ENCODE measurements at regions not wholly inside any gene's neighbourhood (a gene's known extent, or its start where the extent isn't known, plus 50 kb on each side); places are given as distances from the start of the nearest gene placed in this dataset.

- intact Hi-C loops (cut with DNase I), result no loop called here
- H3K27me3 ChIP-seq (ENCODE audit: low read depth), result no peaks in the 10 kb centered on the region
- no peak for TF ChIP-seq CTCF (IDR thresholded peaks at IDR 0.05)
Observed at GRCh38 chr3:157769378-157769777, 266.2 kb upstream of the VEPH1 start.

GRCh38 chr3:157767607-157768006, 264.4 kb upstream of the VEPH1 start:
- no peak for TF ChIP-seq CTCF (IDR thresholded peaks at IDR 0.05)
- no peaks in the 10 kb centered on the region for H3K4me1 ChIP-seq
- ATAC-seq (no peak), DNase-seq (no peak)
- no peak overlapping the region for H3K27ac ChIP-seq
- no peaks in the 10 kb centered on the region for H3K9me3 ChIP-seq
- intact Hi-C loops (cut with DNase I), result no loop called here
- no peak overlapping the region for H3K4me3 ChIP-seq
- no peaks in the 10 kb centered on the region for H3K36me3 ChIP-seq
- no peaks in the 10 kb centered on the region for H3K27me3 ChIP-seq (ENCODE audit: low read depth)

More at GRCh38 chr3:157769378-157769777, 266.2 kb upstream of the VEPH1 start:
- ATAC-seq, result no peak
- no peaks in the 10 kb centered on the region for H3K4me1 ChIP-seq
- no peaks in the 10 kb centered on the region for H3K9me3 ChIP-seq
- no peaks in the 10 kb centered on the region for H3K36me3 ChIP-seq
- no peak for DNase-seq
- H3K27ac ChIP-seq, result no peak overlapping the region
- H3K4me3 ChIP-seq, result no peak overlapping the region

- no peaks in the 10 kb centered on the region for H3K9me3 ChIP-seq
- ATAC-seq, result no peak
- intact Hi-C loops (cut with DNase I), result no loop called here
- DNase-seq, result no peak
- H3K36me3 ChIP-seq, result no peaks in the 10 kb centered on the region
- no peak overlapping the region for H3K4me3 ChIP-seq
- H3K27ac ChIP-seq, result no peak overlapping the region
- no peak for TF ChIP-seq CTCF (IDR thresholded peaks at IDR 0.05)
- no peaks in the 10 kb centered on the region for H3K4me1 ChIP-seq
- H3K27me3 ChIP-seq (ENCODE audit: low read depth), result no peaks in the 10 kb centered on the region
Observed at GRCh38 chr3:157763644-157764043, 260.4 kb upstream of the VEPH1 start.

GRCh38 chr3:157759311-157759710, 256.1 kb upstream of the VEPH1 start:
- H3K4me3 ChIP-seq, result no peak overlapping the region
- no peaks in the 10 kb centered on the region for H3K4me1 ChIP-seq
- intact Hi-C loops (cut with DNase I), result no loop called here
- no peaks in the 10 kb centered on the region for H3K9me3 ChIP-seq
- H3K36me3 ChIP-seq, result no peaks in the 10 kb centered on the region
- no peak overlapping the region for H3K27ac ChIP-seq
- TF ChIP-seq CTCF (IDR thresholded peaks at IDR 0.05), result no peak
- no peaks in the 10 kb centered on the region for H3K27me3 ChIP-seq (ENCODE audit: low read depth)
- ATAC-seq (no peak), DNase-seq (no peak)

GRCh38 chr3:157755233-157755632, 252.0 kb upstream of the VEPH1 start:
- H3K4me3 ChIP-seq, result no peak overlapping the region
- intact Hi-C loops (cut with DNase I), result no loop called here
- no peak overlapping the region for H3K27ac ChIP-seq
- ATAC-seq, result no peak
- no peaks in the 10 kb centered on the region for H3K4me1 ChIP-seq
- no peaks in the 10 kb centered on the region for H3K27me3 ChIP-seq (ENCODE audit: low read depth)
- no peaks in the 10 kb centered on the region for H3K9me3 ChIP-seq
- no peak for TF ChIP-seq CTCF (IDR thresholded peaks at IDR 0.05)
- no peaks in the 10 kb centered on the region for H3K36me3 ChIP-seq
- no peak for DNase-seq

GRCh38 chr3:157754451-157754850, 251.2 kb upstream of the VEPH1 start:
- no peak overlapping the region for H3K27ac ChIP-seq
- H3K9me3 ChIP-seq, result peaks cover 5% of the 10 kb centered on the region
- H3K4me1 ChIP-seq, result no peaks in the 10 kb centered on the region
- ATAC-seq (no peak), DNase-seq (no peak)
- TF ChIP-seq CTCF (IDR thresholded peaks at IDR 0.05), result no peak
- intact Hi-C loops (cut with DNase I), result no loop called here
- no peak overlapping the region for H3K4me3 ChIP-seq
- no peaks in the 10 kb centered on the region for H3K36me3 ChIP-seq
- H3K27me3 ChIP-seq (ENCODE audit: low read depth), result no peaks in the 10 kb centered on the region
